ENCODE measurements at regions not wholly inside any gene's neighbourhood (a gene's known extent, or its start where the extent isn't known, plus 50 kb on each side); places are given as distances from the start of the nearest gene placed in this dataset.

DNA sequence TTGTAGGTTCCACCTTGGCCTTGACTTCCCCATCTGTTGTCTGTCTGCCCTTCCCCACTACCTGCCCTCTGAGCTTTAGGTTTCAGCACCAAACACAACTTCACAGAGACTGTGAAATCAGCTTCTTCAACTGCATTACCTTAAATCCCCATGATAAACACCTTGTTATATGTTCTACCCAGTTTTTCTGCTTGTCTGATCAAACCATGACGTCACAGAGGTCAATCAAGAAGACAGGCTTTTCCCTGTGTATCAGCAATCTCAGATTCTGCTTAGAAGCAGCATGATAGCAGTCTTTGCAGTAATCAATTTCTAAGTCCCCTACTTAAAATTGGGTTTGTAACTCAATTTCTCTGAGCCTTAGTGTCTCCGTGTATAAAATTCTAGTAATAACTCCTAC lies 175.0 kb downstream of the PLK2 start:
- TF ChIP-seq CTCF (IDR thresholded peaks at IDR 0.05) = no peak
- TF ChIP-seq POLR2AphosphoS5 (IDR thresholded peaks at IDR 0.05) = no peak
- TF ChIP-seq POLR2A (IDR thresholded peaks at IDR 0.05) = no peak

All from breast epithelium (tissue), 3 donors.